A549 (cell line): ENCODE measurements at regions not wholly inside any gene's neighbourhood (a gene's known extent, or its start where the extent isn't known, plus 50 kb on each side); places are given as distances from the start of the nearest gene placed in this dataset.

ENCODE experiments used
- ATAC-seq, 2 experiments: fragments of 200-7000 bp in 1 of 2; fragments of >200 bp in 1 of 2; cut with Nextera tagmentation in 1 of 2; cut with Tn5 transposase in 1 of 2; 3 replicates each; pipeline versions ENCODE4 v1.8.0 to v1.9.1; 2018 to 2020; ENCODE audit warnings: mild to moderate bottlenecking in 1 of 2, moderate library complexity in 1 of 2
- CTCF ChIA-PET: fragments of 300-600 bp; sonication (Branson Sonifier 250); formaldehyde crosslinking; extraction: SDS; loops from one replicate; lab custom pipeline; 2021; ENCODE audit warnings: antibody characterized with exemption, inconsistent platforms; lab: Yijun Ruan, JAX
- POLR2A ChIA-PET: fragments of 350-600 bp; formaldehyde crosslinking; extraction: SDS; loops from one replicate; lab custom pipeline; 2021; ENCODE audit warnings: antibody characterized with exemption, inconsistent platforms; lab: Yijun Ruan, JAX
- DNase-seq, 2 experiments: peaks; one replicate each; pipeline versions ENCODE4 v3.0.0 to v3.0.0-alpha.2; 2011 to 2016; ENCODE audit warnings: low read depth in 1 of 2, low spot score in 1 of 2
- FAIRE-seq: peaks from 2 replicates; lab custom pipeline; 2011; peaks lifted over from hg19 to GRCh38; lab: Jason Lieb, UNC
- H3K27ac ChIP-seq, 2 experiments: fragments of >200 bp; sonication (Bioruptor Twin); formaldehyde crosslinking; 3 replicates each; pipeline ENCODE4 v1.5.1; 2016 to 2017
- H3K4me1 ChIP-seq: fragments of >200 bp; sonication (Bioruptor Twin); formaldehyde crosslinking; 3 replicates; pipeline ENCODE4 v1.6.1; 2016
- H3K4me2 ChIP-seq: fragments of >200 bp; sonication (Bioruptor Twin); formaldehyde crosslinking; 3 replicates; pipeline ENCODE4 v1.6.1; 2016
- H3K4me3 ChIP-seq: fragments of >200 bp; sonication (Bioruptor Twin); formaldehyde crosslinking; 3 replicates; pipeline ENCODE4 v1.5.1; 2016
- H3K9me3 ChIP-seq: fragments of >200 bp; sonication (Bioruptor Twin); formaldehyde crosslinking; 3 replicates; pipeline ENCODE4 v1.6.1; 2016
- CBX2 ChIP-seq: fragments of 200-600 bp; sonication (generic); IDR thresholded peaks from 2 replicates; pipeline ENCODE4 v1.6.1; 2016; ENCODE audit warnings: low read depth, mild to moderate bottlenecking, borderline replicate concordance
- CHD2 ChIP-seq: fragments of 150-350 bp; IDR thresholded peaks from 2 replicates; pipeline ENCODE4 v1.6.1; 2014; ENCODE audit warnings: low read length; ENCODE audit not compliant: partially characterized antibody
- CHD4 ChIP-seq: fragments of 200-600 bp; sonication (generic); IDR thresholded peaks from 2 replicates; pipeline ENCODE4 v1.6.1; 2016; ENCODE audit warnings: antibody characterized with exemption, mild to moderate bottlenecking, borderline replicate concordance
- EHMT2 ChIP-seq: fragments of 200-600 bp; sonication (generic); IDR thresholded peaks from 2 replicates; pipeline ENCODE4 v1.6.1; 2016; ENCODE audit warnings: antibody characterized with exemption, low read depth, mild to moderate bottlenecking, moderate library complexity
- EP300 ChIP-seq, 2 experiments: fragments of >200 bp; sonication (Bioruptor Twin); formaldehyde crosslinking; IDR thresholded peaks; 2 replicates in 1 of 2; 3 replicates in 1 of 2; pipeline ENCODE4 v1.6.1; 2016 to 2017
- ESRRA ChIP-seq: fragments of 150-350 bp; IDR thresholded peaks from 2 replicates; pipeline ENCODE4 v1.6.1; 2014; ENCODE audit warnings: mild to moderate bottlenecking, low read length, borderline replicate concordance
- FOSB ChIP-seq: fragments of 250-450 bp; sonication (Bioruptor Pico); IDR thresholded peaks from 2 replicates; pipeline ENCODE4 v1.5.0; 2020; ENCODE audit warnings: mild to moderate bottlenecking, moderate library complexity
- FOXS1 ChIP-seq: fragments of 250-450 bp; sonication (Bioruptor Pico); IDR thresholded peaks from 2 replicates; pipeline ENCODE4 v1.5.0; 2020; ENCODE audit warnings: mild to moderate bottlenecking, moderate library complexity
- HEYL ChIP-seq: fragments of 250-450 bp; sonication (Bioruptor Pico); IDR thresholded peaks from 2 replicates; pipeline ENCODE4 v1.8.0; 2021; ENCODE audit warnings: mild to moderate bottlenecking, moderate library complexity
- JUNB ChIP-seq: fragments of >200 bp; sonication (Bioruptor Twin); formaldehyde crosslinking; IDR thresholded peaks from 2 replicates; pipeline ENCODE4 v1.6.1; 2016
- MAZ ChIP-seq: fragments of 150-350 bp; IDR thresholded peaks from 2 replicates; pipeline ENCODE4 v1.6.1; 2014; ENCODE audit warnings: antibody characterized with exemption, low read depth, low read length, borderline replicate concordance
- NFE2L2 ChIP-seq: fragments of 150-350 bp; conservative IDR thresholded peaks from 2 replicates; pipeline ENCODE4 v1.6.1; 2014; ENCODE audit warnings: low read length
- NPAS2 ChIP-seq: fragments of 250-450 bp; sonication (Bioruptor Pico); IDR thresholded peaks from 2 replicates; pipeline ENCODE4 v1.8.0; 2022; ENCODE audit warnings: mild to moderate bottlenecking, moderate library complexity, borderline replicate concordance
- PHF8 ChIP-seq: fragments of 200-600 bp; sonication (generic); IDR thresholded peaks from 2 replicates; pipeline ENCODE4 v1.6.1; 2016; ENCODE audit warnings: low read depth, mild to moderate bottlenecking, antibody characterized with exemption, moderate library complexity, borderline replicate concordance
- RCOR1 ChIP-seq: fragments of 150-350 bp; IDR thresholded peaks from 2 replicates; pipeline ENCODE4 v1.6.1; 2014; ENCODE audit warnings: antibody characterized with exemption, low read length, low read depth
- RNF2 ChIP-seq: fragments of 200-600 bp; sonication (generic); IDR thresholded peaks from 2 replicates; pipeline ENCODE4 v1.6.1; 2016; ENCODE audit warnings: low read depth, mild to moderate bottlenecking, antibody characterized with exemption, moderate library complexity, borderline replicate concordance
- SMC3 ChIP-seq: fragments of >200 bp; sonication (Bioruptor Twin); formaldehyde crosslinking; IDR thresholded peaks from 3 replicates; pipeline ENCODE4 v1.6.1; 2018; ENCODE audit warnings: inconsistent platforms
- ZC3H11A ChIP-seq: fragments of 450-650 bp; IDR thresholded peaks from 2 replicates; pipeline ENCODE4 v1.6.1; 2014; ENCODE audit warnings: antibody characterized with exemption, mild to moderate bottlenecking
- ZFP36 ChIP-seq: fragments of 450-650 bp; IDR thresholded peaks from 2 replicates; pipeline ENCODE4 v1.6.1; 2014; ENCODE audit warnings: borderline replicate concordance; ENCODE audit not compliant: partially characterized antibody
- WGBS: methylation state at CpG from one replicate; pipeline ENCODE4 v1.1.6; 2017; ENCODE audit errors: missing lambda C conversion rate; 5-methylcytosine and 5-hydroxymethylcytosine counted together
- TF ChIP-seq, protein P1 (sequence below): fragments of 450-650 bp; IDR thresholded peaks from 2 replicates; pipeline ENCODE4 v1.6.1; 2014; ENCODE audit warnings: antibody characterized with exemption
- TF ChIP-seq, protein P2 (sequence below): fragments of >200 bp; sonication (Bioruptor Twin); formaldehyde crosslinking; IDR thresholded peaks from 2 replicates; pipeline ENCODE4 v1.6.1; 2016
- TF ChIP-seq, protein P3 (sequence below): fragments of 150-350 bp; IDR thresholded peaks from 2 replicates; pipeline ENCODE4 v1.6.1; 2014; ENCODE audit warnings: low read depth, mild to moderate bottlenecking, low read length
- TF ChIP-seq, protein P4 (sequence below): fragments of >200 bp; sonication (Bioruptor Twin); formaldehyde crosslinking; IDR thresholded peaks from 3 replicates; pipeline ENCODE4 v1.6.1; 2016

DNA sequence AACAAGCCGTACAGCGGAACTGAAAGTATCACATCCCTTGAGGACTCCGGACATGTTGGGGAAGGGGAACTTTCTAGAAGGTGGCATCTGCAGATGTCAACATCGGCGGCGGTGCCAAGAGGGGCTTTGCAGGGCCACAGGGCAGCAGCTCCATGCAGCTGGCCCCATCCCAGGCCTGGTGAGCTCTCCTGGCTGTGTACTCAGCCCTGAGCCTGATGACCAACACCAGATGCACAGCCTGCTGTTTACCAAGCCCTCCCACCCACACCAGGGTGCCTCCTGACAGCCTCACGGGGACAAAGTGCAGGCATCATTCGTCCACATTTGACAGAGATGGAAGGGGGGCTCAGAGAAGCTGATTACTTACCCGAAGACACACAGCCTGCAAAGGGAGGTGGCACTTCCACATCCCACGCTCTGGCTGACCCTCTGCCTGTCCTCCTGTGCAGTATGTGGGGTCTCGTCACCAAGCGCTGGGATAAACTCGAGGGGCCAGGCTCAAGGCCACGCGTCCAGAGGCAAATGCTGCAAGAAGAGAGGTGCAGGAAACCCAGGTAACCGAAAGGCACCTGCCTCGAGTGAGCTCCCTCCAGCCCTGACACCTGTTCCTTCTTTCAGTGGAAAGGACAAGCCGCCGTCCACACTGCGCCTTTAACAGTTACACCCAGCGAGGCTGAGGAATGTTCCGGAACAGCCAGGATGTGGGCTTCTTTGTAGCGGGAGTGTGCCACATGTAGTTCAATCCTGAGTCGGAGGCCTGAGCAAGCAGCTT, 69.0 kb upstream of the ASAP2 start:
- WGBS: 78% methylated on average over 23 of the region's 24 CpGs
- Histone ChIP-seq H3K4me3 (no peak overlapping the region), H3K4me2 (no peak overlapping the region), H3K4me1 (peaks cover 9% of the 10 kb centered on the region), H3K27ac (no peak overlapping the region), H3K9me3 (no peaks in the 10 kb centered on the region)
- DNase-seq: no peak
- ChIA-PET CTCF (interaction anchor here (0.6 to 10.8 kb wide), 18 partner anchors 11 to 444 kb away, joined by 3 to 209 read pairs (median 6); no protein-coding TSS in a partner anchor), POLR2A (interaction anchor here (0.7 kb wide), 1 partner anchor 349 kb away, joined by 8 read pairs; no protein-coding TSS in a partner anchor)
- ATAC-seq: no peak
- TF ChIP-seq RCOR1 (no peak), RNF2 (no peak), CHD4 (no peak), FOSB (CRISPR knock-in tag) (no peak), FOXS1 (CRISPR knock-in tag) (no peak), HEYL (CRISPR knock-in tag) (no peak), CHD2 (no peak), EHMT2 (no peak), NFE2L2 (no peak), PHF8 (no peak), ESRRA (no peak), CBX2 (no peak), ZFP36 (no peak), MAZ (no peak), JUNB (no peak), EP300 (IDR thresholded peaks at IDR 0.05) (no peak)
- TF ChIP-seq, protein P1, sequence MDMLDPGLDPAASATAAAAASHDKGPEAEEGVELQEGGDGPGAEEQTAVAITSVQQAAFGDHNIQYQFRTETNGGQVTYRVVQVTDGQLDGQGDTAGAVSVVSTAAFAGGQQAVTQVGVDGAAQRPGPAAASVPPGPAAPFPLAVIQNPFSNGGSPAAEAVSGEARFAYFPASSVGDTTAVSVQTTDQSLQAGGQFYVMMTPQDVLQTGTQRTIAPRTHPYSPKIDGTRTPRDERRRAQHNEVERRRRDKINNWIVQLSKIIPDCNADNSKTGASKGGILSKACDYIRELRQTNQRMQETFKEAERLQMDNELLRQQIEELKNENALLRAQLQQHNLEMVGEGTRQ: no peak
- TF ChIP-seq, protein P2, sequence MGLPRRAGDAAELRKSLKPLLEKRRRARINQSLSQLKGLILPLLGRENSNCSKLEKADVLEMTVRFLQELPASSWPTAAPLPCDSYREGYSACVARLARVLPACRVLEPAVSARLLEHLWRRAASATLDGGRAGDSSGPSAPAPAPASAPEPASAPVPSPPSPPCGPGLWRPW: no peak
- TF ChIP-seq, protein P3, sequence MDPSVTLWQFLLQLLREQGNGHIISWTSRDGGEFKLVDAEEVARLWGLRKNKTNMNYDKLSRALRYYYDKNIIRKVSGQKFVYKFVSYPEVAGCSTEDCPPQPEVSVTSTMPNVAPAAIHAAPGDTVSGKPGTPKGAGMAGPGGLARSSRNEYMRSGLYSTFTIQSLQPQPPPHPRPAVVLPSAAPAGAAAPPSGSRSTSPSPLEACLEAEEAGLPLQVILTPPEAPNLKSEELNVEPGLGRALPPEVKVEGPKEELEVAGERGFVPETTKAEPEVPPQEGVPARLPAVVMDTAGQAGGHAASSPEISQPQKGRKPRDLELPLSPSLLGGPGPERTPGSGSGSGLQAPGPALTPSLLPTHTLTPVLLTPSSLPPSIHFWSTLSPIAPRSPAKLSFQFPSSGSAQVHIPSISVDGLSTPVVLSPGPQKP: no peak
- TF ChIP-seq, protein P4, sequence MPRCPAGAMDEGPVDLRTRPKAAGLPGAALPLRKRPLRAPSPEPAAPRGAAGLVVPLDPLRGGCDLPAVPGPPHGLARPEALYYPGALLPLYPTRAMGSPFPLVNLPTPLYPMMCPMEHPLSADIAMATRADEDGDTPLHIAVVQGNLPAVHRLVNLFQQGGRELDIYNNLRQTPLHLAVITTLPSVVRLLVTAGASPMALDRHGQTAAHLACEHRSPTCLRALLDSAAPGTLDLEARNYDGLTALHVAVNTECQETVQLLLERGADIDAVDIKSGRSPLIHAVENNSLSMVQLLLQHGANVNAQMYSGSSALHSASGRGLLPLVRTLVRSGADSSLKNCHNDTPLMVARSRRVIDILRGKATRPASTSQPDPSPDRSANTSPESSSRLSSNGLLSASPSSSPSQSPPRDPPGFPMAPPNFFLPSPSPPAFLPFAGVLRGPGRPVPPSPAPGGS: no peak
- no peak for FAIRE-seq

DNA sequence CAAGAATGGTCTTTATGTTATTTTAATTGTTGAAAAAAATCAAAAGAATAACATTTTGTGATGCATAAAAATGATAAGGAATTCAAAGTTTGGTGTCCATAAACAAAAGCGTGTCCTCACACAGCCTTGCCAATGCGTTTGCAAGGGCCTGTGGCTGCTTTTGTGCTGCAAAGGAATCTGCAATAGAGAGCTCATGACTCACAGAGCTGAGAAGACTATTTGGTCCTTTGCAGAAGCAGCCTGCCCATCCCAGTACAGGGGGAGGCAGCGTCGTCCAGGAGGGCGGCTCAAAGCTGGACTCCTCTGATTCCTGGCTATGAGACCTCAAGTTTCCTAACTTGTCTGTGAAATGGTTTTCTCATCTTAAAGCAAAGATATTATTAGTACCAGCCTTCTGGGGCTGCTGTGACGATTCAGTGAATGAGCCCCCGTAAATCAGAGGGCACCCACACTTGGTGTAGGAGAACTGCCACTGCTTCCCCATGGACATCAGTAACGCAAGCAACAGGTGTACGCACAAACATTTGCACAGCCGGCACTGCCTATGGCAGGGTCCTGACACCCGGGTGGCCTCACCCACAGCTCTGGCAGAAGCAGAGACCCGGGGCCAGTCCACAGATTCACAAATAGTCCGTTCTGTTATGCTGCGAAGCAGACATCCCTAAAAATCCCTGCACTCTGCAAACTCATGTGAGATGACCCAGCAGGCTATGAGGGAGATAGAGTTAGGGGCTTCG, 70.6 kb upstream of the ASAP2 start:
- Histone ChIP-seq H3K9me3 (no peaks in the 10 kb centered on the region), H3K4me3 (no peak overlapping the region), H3K4me1 (peaks cover 5% of the 10 kb centered on the region; the same call in 2 of the 3 replicates), H3K4me2 (no peak overlapping the region), H3K27ac (no peak overlapping the region)
- POLR2A ChIA-PET: no interaction called here
- WGBS: 83% methylated on average over 15 of the region's 15 CpGs
- ATAC-seq: no peak
- TF ChIP-seq SMC3: no peak
- TF ChIP-seq NPAS2: no peak
- no peak for TF ChIP-seq ZFP36
- TF ChIP-seq ZC3H11A: no peak
- CTCF ChIA-PET: interaction anchor here (0.9 to 10.8 kb wide), 3 partner anchors 10 to 201 kb away, joined by 3 to 209 read pairs (median 3); no protein-coding TSS in a partner anchor
- DNase-seq: no peak
- FAIRE-seq: no peak
